ENCODE measurements at regions not wholly inside any gene's neighbourhood (a gene's known extent, or its start where the extent isn't known, plus 50 kb on each side); places are given as distances from the start of the nearest gene placed in this dataset.
"Not testable (repeated sequence)": the region's sequence is repeated elsewhere in the genome, so short reads cannot be mapped to it uniquely, and the experiment has no call there.

GRCh38 chr1:30569384-30569783 lies 154.0 kb downstream of the MATN1 start:
- no peak for DNase-seq (ENCODE audit: low spot score)

GRCh38 chr1:30562559-30562958 lies 160.8 kb downstream of the MATN1 start:
- DNase-seq (ENCODE audit: low spot score) = no peak

GRCh38 chr1:30551603-30552002 lies 171.8 kb downstream of the MATN1 start:
- DNase-seq (ENCODE audit: low spot score) = no peak

GRCh38 chr1:30550365-30551220 lies 172.8 kb downstream of the MATN1 start:
- no peak for DNase-seq (ENCODE audit: low spot score)

GRCh38 chr1:30549872-30550271 lies 173.5 kb downstream of the MATN1 start:
- DNase-seq (ENCODE audit: low spot score) = not testable (repeated sequence)

GRCh38 chr1:30548294-30548693 lies 175.1 kb downstream of the MATN1 start:
- no peak for DNase-seq (ENCODE audit: low spot score)

- not testable (repeated sequence) for DNase-seq (ENCODE audit: low spot score)
These were observed 176.1 kb downstream of the MATN1 start for GRCh38 chr1:30547326-30547725.

GRCh38 chr1:30545365-30545764 lies 178.0 kb downstream of the MATN1 start:
- DNase-seq (ENCODE audit: low spot score) = no peak

- DNase-seq (ENCODE audit: low spot score) = no peak
These were observed 181.5 kb downstream of the MATN1 start for GRCh38 chr1:30541721-30542485.

GRCh38 chr1:30540611-30541192 lies 182.7 kb downstream of the MATN1 start:
- DNase-seq (ENCODE audit: low spot score) = no peak

- DNase-seq (ENCODE audit: low spot score) = no peak
These were observed 183.5 kb downstream of the MATN1 start for GRCh38 chr1:30539884-30540283.

- no peak for DNase-seq (ENCODE audit: low spot score)
These were observed 184.2 kb downstream of the MATN1 start for GRCh38 chr1:30538993-30539867.

GRCh38 chr1:30538226-30538992 lies 185.0 kb downstream of the MATN1 start:
- no peak for DNase-seq (ENCODE audit: low spot score)

- no peak for DNase-seq (ENCODE audit: low spot score)
These were observed 186.1 kb downstream of the MATN1 start for GRCh38 chr1:30537279-30537678.

- DNase-seq (ENCODE audit: low spot score) = no peak
These were observed 186.9 kb downstream of the MATN1 start for GRCh38 chr1:30536530-30536929.

- DNase-seq (ENCODE audit: low spot score) = no peak
These were observed 187.6 kb downstream of the MATN1 start for GRCh38 chr1:30535595-30536325.

GRCh38 chr1:30534551-30534940 lies 188.8 kb downstream of the MATN1 start:
- no peak for DNase-seq (ENCODE audit: low spot score)

- no peak for DNase-seq (ENCODE audit: low spot score)
These were observed 189.4 kb downstream of the MATN1 start for GRCh38 chr1:30533796-30534550.

- DNase-seq (ENCODE audit: low spot score) = no peak
These were observed 190.2 kb downstream of the MATN1 start for GRCh38 chr1:30533141-30533540.

- no peak for DNase-seq (ENCODE audit: low spot score)
These were observed 190.8 kb downstream of the MATN1 start for GRCh38 chr1:30532621-30533020.
